CD14-positive monocyte (primary cell): ENCODE measurements at regions not wholly inside any gene's neighbourhood (a gene's known extent, or its start where the extent isn't known, plus 50 kb on each side); places are given as distances from the start of the nearest gene placed in this dataset.
"Not testable (repeated sequence)": the region's sequence is repeated elsewhere in the genome, so short reads cannot be mapped to it uniquely, and the experiment has no call there.

Experiments used
- DNase-seq, 3 donors: peaks; one replicate each; pipeline ENCODE4 v3.0.0-alpha.2; 2011 to 2022
- H2AFZ ChIP-seq: 2 replicates; pipeline ENCODE4 v1.6.0; 2012; ENCODE audit warnings: mild to moderate bottlenecking, low read depth, low read length, inconsistent platforms; ENCODE audit not compliant: insufficient read depth, poor library complexity, severe bottlenecking
- H3K27ac ChIP-seq, 2 donors: 1 replicate in 1 of 2; 2 replicates in 1 of 2; pipeline ENCODE4 v1.5.1; 2012 to 2013; ENCODE audit warnings: low read length in 2 of 2, control low read depth in 1 of 2, inconsistent platforms in 1 of 2, low read depth in 1 of 2, mild to moderate bottlenecking in 1 of 2
- H3K27me3 ChIP-seq, 2 donors: one replicate each; pipeline versions ENCODE4 v1.6.0 to v1.6.1; 2011 to 2013; ENCODE audit warnings: low read length in 2 of 2; ENCODE audit not compliant: control insufficient read depth in 2 of 2, insufficient read depth in 2 of 2
- H3K36me3 ChIP-seq, 2 donors: replicated peaks in 1 of 2; 1 replicate in 1 of 2; 2 replicates in 1 of 2; pipeline versions ENCODE4 v1.5.1 to v1.6.1; 2012 to 2013; ENCODE audit warnings: low read length in 2 of 2, control low read depth in 1 of 2, inconsistent platforms in 1 of 2, mild to moderate bottlenecking in 1 of 2; ENCODE audit not compliant: insufficient read depth in 2 of 2, control insufficient read depth in 1 of 2
- H3K4me1 ChIP-seq, 2 donors: 1 replicate in 1 of 2; 2 replicates in 1 of 2; pipeline versions ENCODE4 v1.5.1 to v1.6.1; 2012 to 2013; ENCODE audit warnings: low read length in 2 of 2, control low read depth in 1 of 2, inconsistent platforms in 1 of 2, mild to moderate bottlenecking in 1 of 2, moderate library complexity in 1 of 2; ENCODE audit not compliant: insufficient read depth in 2 of 2, control insufficient read depth in 1 of 2
- H3K4me2 ChIP-seq: replicated peaks from 2 replicates; pipeline ENCODE3; 2012; ENCODE audit warnings: low read length, moderate library complexity, mild to moderate bottlenecking; ENCODE audit not compliant: poor library complexity, severe bottlenecking; ENCODE audit errors: extremely low read depth
- H3K4me3 ChIP-seq, 3 experiments: fragments of 200-600 bp in 1 of 3; sonication (generic) in 1 of 3; replicated peaks in 1 of 3; 1 replicate in 2 of 3; 2 replicates in 1 of 3; pipeline ENCODE4 v1.5.1; 2011 to 2013; ENCODE audit warnings: low read length in 3 of 3, mild to moderate bottlenecking in 3 of 3, control low read depth in 2 of 3, low read depth in 2 of 3, inconsistent platforms in 1 of 3, moderate library complexity in 1 of 3
- H3K79me2 ChIP-seq: 2 replicates; pipeline ENCODE4 v1.6.0; 2012; ENCODE audit warnings: mild to moderate bottlenecking, control low read depth, inconsistent platforms, low read length, moderate library complexity; ENCODE audit not compliant: insufficient read depth
- H3K9ac ChIP-seq: 2 replicates; pipeline ENCODE4 v1.6.0; 2017; ENCODE audit warnings: low read length, mild to moderate bottlenecking; ENCODE audit not compliant: insufficient read depth, poor library complexity, severe bottlenecking
- H3K9me3 ChIP-seq, 2 donors: replicated peaks in 1 of 2; 1 replicate in 1 of 2; 2 replicates in 1 of 2; pipeline versions ENCODE4 v1.5.1 to v1.6.1; 2012 to 2013; ENCODE audit warnings: low read length in 2 of 2, control low read depth in 1 of 2; ENCODE audit not compliant: control insufficient read depth in 1 of 2, insufficient read depth in 1 of 2
- H4K20me1 ChIP-seq: 2 replicates; pipeline ENCODE4 v1.6.0; 2012; ENCODE audit warnings: mild to moderate bottlenecking, low read length, control low read depth, moderate library complexity; ENCODE audit not compliant: insufficient read depth
- H3K27ac Mint-ChIP-seq, 7 donors: one replicate each; pipeline ENCODE4 v1.8.0; 2020; ENCODE audit warnings: mild to moderate bottlenecking in 7 of 7, mixed read lengths in 7 of 7, moderate library complexity in 6 of 7, inconsistent platforms in 2 of 7
- H3K27me3 Mint-ChIP-seq, 3 donors: one replicate each; pipeline ENCODE4 v1.8.0; 2021 to 2022; ENCODE audit warnings: low read depth in 3 of 3, mild to moderate bottlenecking in 3 of 3, mixed read lengths in 3 of 3, moderate library complexity in 3 of 3, inconsistent platforms in 1 of 3
- H3K36me3 Mint-ChIP-seq, 2 donors: one replicate each; pipeline ENCODE4 v1.8.0; 2020; ENCODE audit warnings: mixed read lengths in 2 of 2, inconsistent platforms in 1 of 2, mild to moderate bottlenecking in 1 of 2
- H3K4me1 Mint-ChIP-seq: one replicate; pipeline ENCODE4 v1.8.0; 2020; ENCODE audit warnings: mild to moderate bottlenecking, mixed read lengths
- H3K4me3 Mint-ChIP-seq, 2 donors: one replicate each; pipeline ENCODE4 v1.8.0; 2020; ENCODE audit warnings: mild to moderate bottlenecking in 2 of 2, mixed read lengths in 2 of 2, moderate library complexity in 1 of 2
- H3K9me3 Mint-ChIP-seq, 7 donors: one replicate each; pipeline ENCODE4 v1.8.0; 2020 to 2022; ENCODE audit warnings: mixed read lengths in 7 of 7, mild to moderate bottlenecking in 6 of 7, moderate library complexity in 6 of 7, inconsistent platforms in 2 of 7
- WGBS: methylation state at CpG from one replicate; pipeline ENCODE4 v1.1.5; 2013; ENCODE audit warnings: missing lambda C conversion rate; ENCODE audit not compliant: insufficient coverage; 5-methylcytosine and 5-hydroxymethylcytosine counted together
- intact Hi-C, 2 donors: fragments of 100-400 bp; cut with micrococcal nuclease; formaldehyde crosslinking; loops; one replicate each; pipeline versions ENCODE4 v1.15.0 to v1.15.1; 2023
- TF ChIP-seq, protein P1 (sequence below): fragments of 200-600 bp; IDR thresholded peaks from one replicate; pipeline ENCODE4 v1.8.0; 2022; ENCODE audit warnings: antibody characterized with exemption, mild to moderate bottlenecking

DNA sequence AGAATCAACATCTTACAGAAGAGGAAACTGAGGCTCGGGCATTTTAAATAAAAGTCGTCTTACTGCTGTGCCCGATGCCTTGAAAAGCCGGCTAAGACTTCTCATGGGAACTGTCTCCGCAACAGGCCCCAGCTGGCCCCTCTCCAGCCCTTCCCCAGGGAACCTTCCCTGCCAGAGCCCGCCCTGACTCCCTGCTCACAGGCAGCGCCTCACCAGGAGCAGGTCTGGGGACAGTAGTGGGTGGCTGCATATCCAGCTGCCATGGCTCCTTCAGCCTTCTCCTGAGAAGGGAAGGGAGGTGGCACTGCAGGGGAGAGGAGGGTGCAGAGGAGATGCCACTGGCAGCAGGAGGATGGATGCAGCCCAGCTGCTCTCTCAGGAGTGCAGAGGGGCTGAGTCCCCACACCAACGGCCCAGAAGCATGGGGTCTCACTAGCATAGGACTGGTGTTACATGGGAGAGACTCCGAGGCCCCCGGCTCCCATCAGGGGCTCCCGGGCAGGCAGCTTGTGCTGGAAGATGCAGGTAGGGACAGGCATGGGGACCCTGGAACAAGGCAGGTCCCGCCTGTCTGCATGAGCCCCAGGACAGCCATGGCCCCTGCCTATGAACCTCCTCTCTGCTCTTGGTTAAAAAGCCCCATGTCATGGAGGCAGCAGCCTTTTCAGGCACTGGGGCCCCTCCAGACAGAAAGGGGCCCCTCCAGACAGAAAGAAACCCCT, 216.4 kb upstream of the SGCG start:
- peaks cover 0 to 5% of the 10 kb centered on the region in 2 donors for H3K9me3 ChIP-seq
- H4K20me1 ChIP-seq, result no peaks in the 10 kb centered on the region
- H3K4me3 ChIP-seq, result no peak overlapping the region
- Mint-ChIP-seq H3K4me3 (no peak overlapping the region), H3K27ac (peak overlapping the region in 1 of 7 donors; percentile 20), H3K9me3 (peaks cover 0 to 20% (median 5%) of the 10 kb centered on the region in 7 donors), H3K36me3 (no peaks in the 10 kb centered on the region), H3K27me3 (peaks cover 1 to 6% (median 2%) of the 10 kb centered on the region in 3 donors), H3K4me1 (peaks cover 3% of the 10 kb centered on the region)
- H3K27me3 ChIP-seq, result no peaks in the 10 kb centered on the region
- intact Hi-C loops, result no loop called here
- no peak overlapping the region for H2AFZ ChIP-seq
- no peaks in the 10 kb centered on the region for H3K79me2 ChIP-seq
- DNase-seq, result no peak
- H3K27ac ChIP-seq, result no peak overlapping the region
- WGBS, result 96% methylated on average over 11 of the region's 12 CpGs
- no peak overlapping the region for H3K9ac ChIP-seq
- TF ChIP-seq, protein P1, sequence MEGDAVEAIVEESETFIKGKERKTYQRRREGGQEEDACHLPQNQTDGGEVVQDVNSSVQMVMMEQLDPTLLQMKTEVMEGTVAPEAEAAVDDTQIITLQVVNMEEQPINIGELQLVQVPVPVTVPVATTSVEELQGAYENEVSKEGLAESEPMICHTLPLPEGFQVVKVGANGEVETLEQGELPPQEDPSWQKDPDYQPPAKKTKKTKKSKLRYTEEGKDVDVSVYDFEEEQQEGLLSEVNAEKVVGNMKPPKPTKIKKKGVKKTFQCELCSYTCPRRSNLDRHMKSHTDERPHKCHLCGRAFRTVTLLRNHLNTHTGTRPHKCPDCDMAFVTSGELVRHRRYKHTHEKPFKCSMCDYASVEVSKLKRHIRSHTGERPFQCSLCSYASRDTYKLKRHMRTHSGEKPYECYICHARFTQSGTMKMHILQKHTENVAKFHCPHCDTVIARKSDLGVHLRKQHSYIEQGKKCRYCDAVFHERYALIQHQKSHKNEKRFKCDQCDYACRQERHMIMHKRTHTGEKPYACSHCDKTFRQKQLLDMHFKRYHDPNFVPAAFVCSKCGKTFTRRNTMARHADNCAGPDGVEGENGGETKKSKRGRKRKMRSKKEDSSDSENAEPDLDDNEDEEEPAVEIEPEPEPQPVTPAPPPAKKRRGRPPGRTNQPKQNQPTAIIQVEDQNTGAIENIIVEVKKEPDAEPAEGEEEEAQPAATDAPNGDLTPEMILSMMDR, result no peak
- no peaks in the 10 kb centered on the region for H3K4me1 ChIP-seq
- no peak overlapping the region for H3K4me2 ChIP-seq
- no peaks in the 10 kb centered on the region for H3K36me3 ChIP-seq

DNA sequence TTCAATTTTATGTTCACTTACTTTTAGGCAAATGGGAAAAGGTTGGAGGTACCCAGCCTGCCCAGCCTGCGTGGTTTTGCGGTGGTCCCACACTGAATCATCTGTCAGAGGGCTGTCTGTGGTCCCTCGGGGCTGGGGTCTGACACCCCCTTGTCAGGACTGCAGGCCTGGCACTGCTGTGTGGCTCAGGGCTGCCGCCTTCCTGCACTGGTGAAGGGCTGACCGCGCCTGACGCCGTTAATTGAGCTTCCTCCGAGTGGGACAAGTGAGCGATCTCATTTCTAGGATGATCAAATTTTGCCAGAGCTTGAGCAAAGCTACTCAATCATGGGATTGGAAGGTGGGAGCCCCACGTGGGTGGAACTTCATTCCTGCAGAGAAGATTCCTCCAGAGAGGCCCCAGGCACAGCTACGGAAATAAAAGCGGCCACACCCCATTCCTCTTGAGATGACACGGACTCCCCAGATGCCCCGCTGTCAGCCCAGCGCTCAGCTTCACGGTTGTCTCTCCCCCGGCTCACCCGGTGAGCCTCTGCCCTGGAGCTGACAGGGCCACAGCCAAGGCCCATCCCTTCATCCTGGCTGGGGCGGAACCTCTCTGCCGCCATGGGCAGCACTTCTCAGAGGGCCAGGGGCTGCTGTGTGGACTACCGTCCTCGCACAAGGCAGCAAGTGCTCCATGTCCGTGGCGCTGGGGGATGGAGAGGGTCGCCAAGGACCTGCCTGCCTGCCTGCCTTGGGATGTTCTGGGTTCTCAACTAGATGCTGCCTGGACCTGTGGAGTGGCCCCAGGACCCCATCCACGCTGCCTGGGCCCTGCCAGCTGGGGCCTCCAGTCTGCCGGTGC, 215.5 kb upstream of the SGCG start:
- DNase-seq, H3K9ac ChIP-seq, H3K4me1 Mint-ChIP-seq, H3K4me3 ChIP-seq, H3K36me3 ChIP-seq, H3K4me2 ChIP-seq, H3K27ac Mint-ChIP-seq, H3K79me2 ChIP-seq, H3K36me3 Mint-ChIP-seq, H2AFZ ChIP-seq, H3K9me3 ChIP-seq, H3K27me3 Mint-ChIP-seq, H3K27ac ChIP-seq, H3K4me1 ChIP-seq, H3K27me3 ChIP-seq, H4K20me1 ChIP-seq, intact Hi-C loops: not testable (repeated sequence)
- peak overlapping the region in 1 of 2 donors; percentile 9 for H3K4me3 Mint-ChIP-seq
- 93% methylated on average over 19 of the region's 28 CpGs for WGBS
- peaks cover 0 to 20% (median 5%) of the 10 kb centered on the region in 7 donors for H3K9me3 Mint-ChIP-seq

DNA sequence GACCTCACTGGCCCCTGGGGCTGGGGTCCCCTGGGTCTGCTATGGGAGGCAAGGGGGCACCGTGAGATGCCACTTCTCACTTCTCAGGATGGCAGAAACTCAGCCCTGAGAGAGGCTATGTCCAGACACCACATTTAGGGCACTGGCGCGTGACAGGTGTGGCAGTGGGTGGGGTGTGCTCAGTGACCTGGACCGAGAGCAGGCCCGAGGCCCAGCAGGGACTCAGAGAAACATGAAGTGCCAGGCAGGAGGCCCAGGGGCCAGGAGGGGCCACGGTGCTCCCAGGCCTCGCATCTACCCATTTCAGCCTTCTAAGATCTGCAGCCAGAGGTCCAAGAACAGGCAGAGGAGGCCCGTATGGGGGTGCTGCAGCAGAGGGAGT, 214.9 kb upstream of the SGCG start:
- intact Hi-C loops, H3K36me3 Mint-ChIP-seq, H3K27me3 Mint-ChIP-seq, H4K20me1 ChIP-seq, H3K27ac ChIP-seq, H3K36me3 ChIP-seq, H2AFZ ChIP-seq, H3K27ac Mint-ChIP-seq, H3K4me1 ChIP-seq, H3K9me3 ChIP-seq, H3K4me3 Mint-ChIP-seq, H3K4me2 ChIP-seq, H3K4me1 Mint-ChIP-seq, H3K27me3 ChIP-seq, DNase-seq, H3K79me2 ChIP-seq, H3K4me3 ChIP-seq, H3K9ac ChIP-seq: not testable (repeated sequence)
- 100% methylated on average over 3 of the region's 8 CpGs for WGBS
- H3K9me3 Mint-ChIP-seq, result peaks cover 0 to 17% (median 5%) of the 10 kb centered on the region in 7 donors

DNA sequence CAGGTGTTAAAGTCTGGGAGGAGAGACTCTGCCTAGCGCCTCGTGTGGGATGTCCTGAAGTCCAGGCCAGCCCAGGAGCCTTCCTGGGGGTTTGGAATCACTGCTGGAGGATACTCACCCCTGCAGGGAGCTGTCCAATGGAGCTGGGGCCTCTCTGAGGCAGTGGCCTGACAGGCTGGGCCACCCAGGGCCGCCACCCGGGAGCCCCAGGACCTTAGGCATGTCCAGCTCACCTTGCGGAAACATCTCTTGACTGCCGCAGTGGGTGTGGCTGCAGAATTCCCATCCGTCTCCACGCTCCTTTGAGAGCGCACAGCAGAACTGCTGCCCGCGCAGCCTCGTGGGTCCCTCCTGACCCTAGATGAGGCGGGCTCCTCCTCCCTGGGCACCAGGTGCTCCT, 214.0 kb upstream of the SGCG start:
- H3K27me3 ChIP-seq, DNase-seq, H3K79me2 ChIP-seq, H3K4me3 ChIP-seq, H3K27ac Mint-ChIP-seq, H3K27ac ChIP-seq, H3K36me3 ChIP-seq, H3K9ac ChIP-seq, H3K36me3 Mint-ChIP-seq, H3K4me3 Mint-ChIP-seq, H4K20me1 ChIP-seq, H3K27me3 Mint-ChIP-seq, H3K4me2 ChIP-seq, H3K9me3 ChIP-seq, H2AFZ ChIP-seq, H3K4me1 ChIP-seq, intact Hi-C loops, H3K4me1 Mint-ChIP-seq: not testable (repeated sequence)
- peaks cover 0 to 16% (median 4%) of the 10 kb centered on the region in 7 donors for H3K9me3 Mint-ChIP-seq
- 89% methylated on average over 9 of the region's 13 CpGs for whole genome bisulfite sequencing
